Embryonic facial prominence (tissue), 1 donor: ENCODE measurements at regions not wholly inside any gene's neighbourhood (a gene's known extent, or its start where the extent isn't known, plus 50 kb on each side); places are given as distances from the start of the nearest gene placed in this dataset.

ENCODE experiments used
- DNase-seq: peaks from one replicate; pipeline ENCODE4 v3.0.0-alpha.2; 2016; ENCODE audit errors: extremely low spot score

- DNase-seq: no peak
These were observed 64.4 kb downstream of the DIO2 start for GRCh38 chr14:80146941-80147340.

- no peak for DNase-seq
These were observed 74.9 kb downstream of the DIO2 start for GRCh38 chr14:80136358-80136757.

GRCh38 chr14:80135305-80136088 lies 75.8 kb downstream of the DIO2 start:
- no peak for DNase-seq

- DNase-seq: no peak
These were observed 77.0 kb downstream of the DIO2 start for GRCh38 chr14:80134321-80134720.

- no peak for DNase-seq
These were observed 77.8 kb downstream of the DIO2 start for GRCh38 chr14:80133457-80133856.

- no peak for DNase-seq
These were observed 83.8 kb downstream of the DIO2 start for GRCh38 chr14:80127466-80127865.

GRCh38 chr14:80124794-80125193 lies 86.5 kb downstream of the DIO2 start:
- no peak for DNase-seq

- DNase-seq: no peak
These were observed 93.4 kb downstream of the DIO2 start for GRCh38 chr14:80117876-80118275.

- no peak for DNase-seq
These were observed 95.1 kb downstream of the DIO2 start for GRCh38 chr14:80116157-80116556.

GRCh38 chr14:80110721-80111120 lies 100.6 kb downstream of the DIO2 start:
- DNase-seq: no peak

GRCh38 chr14:80109055-80109454 lies 102.2 kb downstream of the DIO2 start:
- DNase-seq: no peak

GRCh38 chr14:80108430-80108829 lies 102.9 kb downstream of the DIO2 start:
- no peak for DNase-seq

GRCh38 chr14:80105488-80105994 lies 105.8 kb downstream of the DIO2 start:
- no peak for DNase-seq

- no peak for DNase-seq
These were observed 109.5 kb downstream of the DIO2 start for GRCh38 chr14:80101835-80102234.

GRCh38 chr14:80100681-80101080 lies 110.6 kb downstream of the DIO2 start:
- DNase-seq: no peak

- DNase-seq: no peak
These were observed 115.7 kb downstream of the DIO2 start for GRCh38 chr14:80095623-80096022.

GRCh38 chr14:80087411-80087810 lies 123.9 kb downstream of the DIO2 start:
- no peak for DNase-seq

- DNase-seq: no peak
These were observed 127.1 kb downstream of the DIO2 start for GRCh38 chr14:80084196-80084595.

- DNase-seq: no peak
These were observed 130.7 kb downstream of the DIO2 start for GRCh38 chr14:80080601-80081000.

- DNase-seq: no peak
These were observed 132.8 kb downstream of the DIO2 start for GRCh38 chr14:80078501-80078900.

- no peak for DNase-seq
These were observed 134.0 kb downstream of the DIO2 start for GRCh38 chr14:80077262-80077661.

- no peak for DNase-seq
These were observed 136.3 kb downstream of the DIO2 start for GRCh38 chr14:80074900-80075574.

GRCh38 chr14:80059041-80059440 lies 152.3 kb downstream of the DIO2 start:
- no peak for DNase-seq
